HG03460 (cell line): ENCODE measurements at regions not wholly inside any gene's neighbourhood (a gene's known extent, or its start where the extent isn't known, plus 50 kb on each side); places are given as distances from the start of the nearest gene placed in this dataset.
"Not testable (repeated sequence)": the region's sequence is repeated elsewhere in the genome, so short reads cannot be mapped to it uniquely, and the experiment has no call there.

Experiments
- ATAC-seq: cut with Tn5 transposase; IDR thresholded peaks from one replicate; pipeline ENCODE4 v1.9.1; 2021; ENCODE audit not compliant: unreplicated experiment

DNA sequence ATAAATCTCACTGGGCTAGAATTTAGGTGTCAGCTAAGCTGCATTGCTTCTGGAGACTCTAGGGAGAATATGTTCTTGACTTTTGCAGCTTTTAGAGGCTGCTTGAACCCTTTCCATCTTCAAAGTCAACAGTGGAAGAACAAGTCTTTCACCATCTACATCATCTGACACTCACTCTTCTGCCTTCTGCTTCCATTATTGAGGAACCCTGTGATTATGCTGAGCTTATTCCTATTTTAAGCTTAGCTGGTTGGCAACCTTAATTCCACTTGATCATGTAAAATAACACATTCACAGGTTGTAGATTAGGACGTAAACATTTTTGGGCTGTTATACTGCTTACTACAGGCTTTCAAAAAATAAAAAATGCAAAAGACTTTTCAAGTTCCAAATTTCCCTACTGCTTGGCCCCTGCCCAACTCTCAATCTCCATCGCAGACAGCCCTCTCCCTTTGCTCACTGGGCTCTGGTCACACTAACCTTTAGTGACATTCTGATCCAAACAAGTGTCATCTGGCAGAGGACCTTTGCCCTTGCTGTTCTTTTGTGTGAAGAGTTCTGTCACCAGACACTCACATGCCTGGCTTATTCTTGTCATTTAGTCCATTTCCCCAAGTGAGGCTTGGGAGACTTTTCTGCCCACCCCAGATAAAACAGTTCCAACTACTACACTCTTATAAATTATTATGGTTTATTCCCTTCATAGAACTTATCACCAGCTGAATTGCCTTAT, 1056.0 kb downstream of the STIM2 start:
- ATAC-seq = no peak

DNA sequence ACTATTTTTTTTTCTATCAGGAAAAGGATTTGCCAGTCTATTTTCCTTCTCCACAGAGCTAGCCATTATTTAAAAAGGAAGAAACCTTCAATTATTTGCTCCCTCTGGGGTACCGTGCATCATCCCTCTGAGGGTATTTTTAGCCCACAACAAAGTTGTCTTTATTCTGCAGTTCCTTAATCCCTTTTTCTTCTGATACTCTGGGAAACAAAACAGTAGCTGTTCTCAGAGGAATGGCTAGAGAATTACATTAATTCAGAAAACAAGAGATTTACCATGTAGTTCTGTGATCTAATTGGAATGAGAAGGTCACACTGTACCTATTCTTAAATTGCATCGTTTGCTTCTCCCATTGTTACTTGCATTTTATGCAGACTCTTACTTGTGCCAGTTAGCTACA, 1056.7 kb downstream of the STIM2 start:
- no peak for ATAC-seq

DNA sequence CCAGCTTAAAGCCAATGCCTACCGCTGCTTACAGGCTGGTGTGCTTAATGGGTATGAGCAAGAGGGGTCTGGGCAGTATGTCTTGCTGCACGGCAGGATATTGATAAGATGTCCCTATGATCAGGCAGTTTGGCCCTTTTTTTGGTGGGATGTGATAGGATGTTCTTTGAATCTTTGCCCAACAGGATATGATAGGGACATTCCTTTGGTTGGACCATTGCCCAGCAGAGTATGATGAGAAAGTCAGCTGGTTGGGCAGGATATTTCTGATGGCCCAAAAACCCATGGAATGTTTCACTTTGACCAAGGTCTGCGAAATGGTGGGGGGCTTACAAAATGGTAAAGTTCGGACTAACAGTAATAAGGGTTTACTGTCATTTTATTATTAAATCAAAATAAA, 1060.6 kb downstream of the STIM2 start:
- ATAC-seq = no peak

DNA sequence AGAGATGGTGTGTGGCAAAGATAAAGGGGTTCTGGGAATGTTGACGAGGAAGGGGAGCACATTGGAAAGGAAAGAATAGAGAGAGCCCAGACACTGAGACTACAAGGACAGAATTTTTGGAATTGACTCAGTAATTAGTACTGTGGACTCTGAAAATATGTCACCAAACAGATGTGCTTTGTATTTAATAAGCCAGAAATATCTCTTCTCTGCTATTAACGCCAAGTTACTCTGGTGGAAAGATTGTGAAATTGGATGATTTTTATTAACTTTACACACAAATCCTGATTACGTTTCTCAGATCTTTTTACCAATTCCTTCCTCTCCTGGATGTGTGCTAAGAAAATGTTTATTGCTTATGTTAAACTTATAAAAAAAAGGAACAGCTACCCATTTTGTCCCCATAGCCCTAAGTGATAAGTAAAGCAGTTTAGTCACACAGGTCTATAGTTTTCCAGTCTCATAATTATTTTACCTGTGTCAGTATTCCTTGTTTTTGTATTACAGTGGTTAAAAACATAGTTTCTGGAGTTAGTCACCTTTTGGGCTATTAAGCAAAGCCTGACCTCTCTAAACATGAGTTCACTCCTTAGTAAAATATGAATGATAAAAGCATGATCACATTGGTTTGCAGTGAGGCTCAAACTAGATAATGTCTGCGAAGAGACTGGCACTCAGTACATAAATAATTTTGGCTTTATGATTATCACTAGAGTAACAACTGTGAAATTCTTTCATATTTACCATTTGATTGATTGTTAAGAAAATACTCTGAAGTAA, 1068.3 kb downstream of the STIM2 start:
- no peak for ATAC-seq

DNA sequence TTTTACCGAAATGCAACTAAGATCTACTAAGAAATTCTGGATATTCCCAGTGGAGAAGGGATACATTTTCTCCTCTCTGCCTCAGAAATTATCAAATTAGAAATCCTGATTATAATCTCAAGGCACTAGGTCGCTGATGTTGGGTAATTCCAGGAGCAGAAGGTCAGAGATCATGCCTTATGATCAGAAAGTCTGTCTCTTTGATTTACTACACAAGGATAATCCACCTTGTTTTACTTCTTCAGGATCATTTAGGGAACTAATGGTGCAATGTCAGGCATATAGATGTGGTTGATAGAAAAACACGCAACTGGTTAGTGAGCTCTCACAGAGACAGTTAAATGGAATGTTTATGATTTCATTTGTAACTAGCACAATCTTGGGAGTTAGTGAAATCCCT, 1069.7 kb downstream of the STIM2 start:
- ATAC-seq = no peak

DNA sequence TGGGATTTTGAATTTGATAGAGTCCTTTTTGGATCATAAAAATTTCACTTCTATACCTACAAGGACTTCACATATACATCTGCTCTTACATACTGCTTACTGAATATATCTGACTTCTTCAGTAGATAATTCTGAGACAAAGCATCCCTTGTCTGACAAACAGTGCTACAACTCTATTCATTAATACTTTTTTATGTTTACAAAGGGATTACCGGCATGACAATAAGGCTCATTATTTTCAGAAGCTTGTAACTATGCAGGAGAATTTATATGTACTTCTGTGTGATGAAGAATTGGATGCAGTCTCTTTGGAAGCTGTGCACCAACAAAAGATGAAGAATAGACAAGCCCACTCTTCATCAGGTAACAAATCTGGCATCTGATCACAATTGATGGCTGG, 1070.3 kb downstream of the STIM2 start:
- ATAC-seq = no peak

DNA sequence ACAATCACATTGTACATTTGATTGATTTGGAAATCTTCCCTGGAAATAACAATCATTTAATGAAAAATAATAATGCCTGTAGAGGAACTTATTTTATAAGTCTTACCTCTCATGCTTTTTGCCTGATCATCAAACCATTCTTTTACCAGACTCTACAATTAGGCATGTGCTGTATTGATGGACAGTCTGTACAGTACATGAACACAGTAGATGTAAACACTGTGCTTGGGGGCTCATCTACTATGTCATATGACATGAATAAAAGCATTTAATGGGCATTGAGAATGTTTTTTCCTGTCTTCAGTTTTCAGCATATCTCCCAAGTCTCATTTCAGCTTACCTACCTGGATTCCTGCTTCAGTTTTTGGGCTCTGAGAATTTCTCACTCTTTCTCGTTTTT, 1070.9 kb downstream of the STIM2 start:
- no peak for ATAC-seq

DNA sequence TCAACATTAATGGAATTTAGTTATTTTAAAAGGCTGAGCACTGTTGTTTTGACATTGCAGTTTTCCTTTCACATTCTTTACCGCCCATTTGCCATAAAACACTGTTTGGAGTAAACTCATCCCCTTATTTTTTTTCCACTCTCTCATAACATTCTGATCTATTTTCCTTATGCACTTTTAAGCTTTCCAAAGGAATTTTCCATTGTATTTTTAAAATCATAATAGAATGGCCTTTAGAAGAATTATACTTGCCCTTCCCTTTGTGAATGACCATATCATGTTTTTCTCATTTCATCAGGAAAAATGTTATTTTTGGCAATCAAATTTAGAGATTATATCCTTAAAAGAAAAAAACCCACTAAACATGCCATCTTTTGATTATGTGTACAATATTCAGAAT, 1074.2 kb downstream of the STIM2 start:
- no peak for ATAC-seq

DNA sequence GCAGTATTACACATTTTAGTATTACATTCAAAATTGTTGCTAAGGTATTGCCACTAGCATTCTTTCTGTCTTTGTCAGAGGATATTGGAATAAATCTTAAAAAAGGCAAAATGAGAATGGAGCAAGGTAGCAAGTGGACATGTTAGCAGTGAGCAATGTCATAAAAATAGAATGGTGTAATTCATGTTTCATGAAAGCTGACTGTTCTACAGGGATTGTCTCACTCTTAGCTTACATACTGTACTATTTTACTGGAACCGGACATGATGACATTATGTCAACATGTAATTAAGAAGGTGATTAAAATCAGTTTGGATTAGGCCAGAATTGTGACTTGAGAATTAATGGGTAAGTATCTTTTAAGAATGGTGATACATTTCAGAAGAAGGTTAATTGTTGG, 1086.2 kb downstream of the STIM2 start:
- ATAC-seq = no peak

DNA sequence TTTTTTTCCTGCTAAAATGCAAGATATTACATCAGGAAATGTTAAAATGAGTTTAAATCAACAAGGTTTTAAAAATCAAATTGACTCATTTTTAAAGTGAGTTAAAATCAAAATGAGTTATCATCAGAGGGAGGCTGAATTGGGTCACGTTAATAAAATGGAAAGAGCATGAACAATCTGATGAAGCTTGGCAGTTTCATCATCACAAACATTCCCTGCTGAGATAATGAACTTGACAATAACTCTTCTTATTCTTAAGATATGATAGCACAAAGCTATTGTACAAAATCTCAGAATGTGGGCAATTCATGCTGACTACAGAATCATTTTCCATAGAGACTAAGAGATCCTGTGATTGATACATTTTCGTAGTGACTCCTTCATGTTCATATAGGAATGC, 1086.7 kb downstream of the STIM2 start:
- no peak for ATAC-seq

DNA sequence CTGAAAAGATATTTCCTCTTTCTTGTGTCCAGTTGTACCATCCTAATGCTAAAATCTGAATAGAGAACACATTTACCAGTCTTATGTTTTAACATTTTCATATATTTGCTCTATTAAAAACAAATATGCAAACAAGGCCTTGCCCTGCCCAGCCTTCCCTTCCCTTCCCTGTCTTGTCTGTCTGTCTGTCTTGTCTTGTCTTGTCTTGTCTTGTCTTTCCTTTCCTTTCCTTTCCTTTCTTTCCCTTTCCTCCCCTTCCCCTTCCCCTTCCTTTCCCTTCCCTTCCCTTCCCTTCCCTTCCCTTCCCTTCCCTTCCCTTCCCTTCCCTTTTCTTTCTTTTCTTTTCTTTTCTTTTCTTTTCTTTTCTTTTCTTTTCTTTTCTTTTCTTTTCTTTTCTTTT, 1103.5 kb downstream of the STIM2 start:
- ATAC-seq = no peak

DNA sequence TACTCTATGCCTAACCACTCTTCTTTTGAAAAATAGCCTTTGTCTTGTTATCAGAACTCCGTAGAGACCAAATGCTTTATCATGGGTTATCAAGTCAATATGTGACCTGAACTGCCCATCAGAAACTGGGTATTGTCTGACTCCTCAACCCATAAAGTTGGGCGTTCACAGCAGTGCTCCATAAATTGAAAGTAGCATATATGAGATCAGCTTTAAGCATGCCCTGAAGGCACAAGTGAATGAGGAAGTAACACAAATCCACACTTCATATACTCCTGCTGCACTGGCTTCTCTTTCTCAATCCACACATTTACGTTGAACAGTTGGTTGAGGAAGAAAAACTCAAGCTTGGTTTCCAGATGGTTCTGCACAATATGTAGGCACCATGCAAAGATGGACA, 1106.0 kb downstream of the STIM2 start:
- ATAC-seq = no peak

DNA sequence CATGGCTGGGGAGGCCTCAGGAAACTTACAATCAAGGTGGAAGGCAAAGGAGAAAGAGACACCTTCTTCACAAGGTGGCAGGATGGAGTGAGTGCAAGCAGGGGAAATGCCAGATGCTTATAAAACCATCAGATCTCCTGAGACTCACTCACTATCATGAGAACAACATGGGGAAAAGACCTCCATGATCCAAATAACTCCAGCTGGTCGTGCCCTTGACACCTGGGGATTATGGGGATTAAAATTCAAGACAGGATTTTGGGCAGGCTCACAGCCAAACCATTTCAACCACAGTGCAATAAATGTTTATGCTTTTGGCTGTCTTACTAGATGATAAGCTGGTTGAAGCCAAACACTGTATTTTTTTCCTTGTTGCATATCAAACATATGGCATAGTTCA, 1112.4 kb downstream of the STIM2 start:
- ATAC-seq = no peak

DNA sequence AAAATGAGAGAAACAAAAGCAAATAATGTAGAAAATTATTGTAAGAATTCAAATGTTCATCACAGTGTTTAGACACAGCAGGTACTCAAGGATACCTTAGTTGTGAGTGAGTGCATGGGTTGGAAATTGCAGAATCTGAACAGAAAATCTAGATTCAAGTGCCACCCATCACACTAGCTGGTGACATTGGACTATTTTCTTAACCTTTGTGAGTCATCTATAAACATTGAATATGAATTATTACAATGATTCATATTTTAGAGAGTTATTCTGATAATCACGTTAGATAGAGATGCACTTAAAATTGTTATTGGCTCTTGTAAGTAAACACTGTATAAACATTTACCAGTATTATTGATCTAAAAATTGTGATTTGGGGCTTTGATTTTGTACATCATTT, 1113.1 kb downstream of the STIM2 start:
- ATAC-seq = no peak

DNA sequence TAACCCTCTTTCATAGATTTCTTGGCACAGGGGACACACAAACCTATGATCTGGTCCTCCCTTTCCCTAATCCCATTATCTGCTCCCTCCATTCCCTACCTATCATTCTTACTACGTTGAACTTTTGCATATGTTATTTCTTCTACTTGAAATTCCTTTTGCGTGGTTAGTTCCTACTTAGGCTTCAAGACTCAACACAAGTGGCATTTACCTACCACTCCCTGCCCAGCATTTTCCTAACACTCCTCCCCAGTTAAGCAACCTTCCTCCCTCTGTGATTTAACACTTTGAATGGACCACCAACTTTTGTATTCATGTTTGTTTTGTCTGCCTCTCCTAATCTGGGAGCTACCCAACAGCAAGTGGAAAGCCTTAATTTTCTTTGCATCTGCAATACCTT, 1113.7 kb downstream of the STIM2 start:
- no peak for ATAC-seq

DNA sequence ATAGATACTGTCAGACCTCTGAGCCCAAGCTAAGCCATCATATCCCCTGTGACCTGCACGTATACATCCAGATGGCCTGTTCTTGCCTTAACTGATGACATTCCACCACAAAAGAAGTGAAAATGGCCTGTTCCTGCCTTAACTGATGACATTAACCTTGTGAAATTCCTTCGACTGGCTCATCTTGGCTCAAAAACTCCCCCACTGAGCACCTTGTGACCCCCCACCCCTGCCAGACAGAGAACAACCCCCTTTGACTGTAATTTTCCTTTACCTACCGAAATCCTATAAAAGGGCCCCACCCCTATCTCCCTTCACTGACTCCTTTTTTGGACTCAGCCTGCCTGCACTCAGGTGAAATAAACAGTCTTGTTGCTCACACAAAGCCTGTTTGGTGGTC, 1114.2 kb downstream of the STIM2 start:
- ATAC-seq = not testable (repeated sequence)

DNA sequence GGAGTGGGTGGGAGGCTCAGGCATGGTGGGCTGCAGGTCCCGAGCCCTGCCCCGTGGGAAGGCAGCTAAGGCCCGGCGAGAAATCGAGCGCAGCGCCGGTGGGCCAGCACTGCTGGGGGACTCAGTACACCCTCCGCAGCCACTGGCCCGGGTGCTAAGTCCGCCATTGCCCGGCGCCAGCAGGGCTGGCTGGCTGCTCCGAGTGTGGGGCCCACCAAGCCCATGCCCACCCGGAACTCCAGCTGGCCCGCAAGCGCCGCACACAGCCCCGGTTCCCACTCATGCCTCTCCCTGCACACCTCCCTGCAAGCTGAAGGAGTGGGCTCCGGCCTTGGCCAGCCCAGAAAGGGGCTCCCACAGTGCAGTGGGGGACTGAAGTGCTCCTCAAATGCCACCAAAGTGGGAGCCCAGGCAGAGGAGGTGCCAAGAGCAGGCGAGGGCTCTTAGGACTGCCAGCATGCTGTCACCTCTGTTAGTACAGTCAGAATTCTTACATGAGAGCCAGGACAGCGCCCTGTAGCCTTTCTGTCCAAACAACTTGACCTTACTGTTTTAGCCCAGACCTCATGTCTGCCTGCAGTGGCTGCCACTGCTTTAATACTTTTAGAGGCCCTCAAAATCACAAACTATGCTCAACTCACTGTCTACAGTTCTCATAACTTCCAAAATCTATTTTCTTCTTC, 1117.9 kb downstream of the STIM2 start:
- not testable (repeated sequence) for ATAC-seq

DNA sequence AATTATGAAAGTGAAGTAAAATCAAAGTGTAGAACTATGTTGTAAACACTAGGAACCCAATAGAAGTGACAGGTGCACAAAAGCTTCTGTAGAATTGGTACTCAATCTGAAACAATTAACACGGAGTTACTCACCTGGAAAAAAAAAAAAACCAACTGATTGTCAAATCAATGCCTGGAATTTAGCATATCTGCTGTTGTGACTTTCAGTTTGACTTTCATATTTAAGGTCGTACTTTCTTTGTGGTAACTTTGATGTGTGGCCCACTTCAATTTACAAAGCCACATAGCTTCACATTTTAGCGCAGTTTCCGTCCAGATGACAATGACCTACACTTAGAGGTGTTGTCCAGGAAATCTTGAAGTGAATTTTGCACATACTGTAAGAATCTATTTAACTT, 1124.9 kb downstream of the STIM2 start:
- ATAC-seq = no peak

DNA sequence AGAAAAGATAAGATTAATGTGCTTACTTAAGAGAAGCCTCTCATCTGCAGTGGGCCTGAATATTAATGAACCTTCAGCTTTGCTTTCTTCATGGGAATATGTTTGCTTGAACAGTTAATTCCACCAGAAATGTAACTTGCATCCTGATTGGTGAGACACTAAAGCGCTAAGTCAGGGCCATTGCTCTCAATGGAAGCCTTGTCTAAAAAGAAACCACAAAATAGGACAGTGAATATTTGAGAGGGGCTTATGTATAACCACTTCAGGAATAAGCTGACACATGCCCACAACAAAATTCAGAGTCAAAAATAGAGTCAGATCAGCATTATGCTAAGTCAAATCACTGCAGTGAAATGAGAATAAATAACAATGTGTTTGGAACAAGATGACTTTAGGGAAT, 1125.8 kb downstream of the STIM2 start:
- ATAC-seq = no peak

DNA sequence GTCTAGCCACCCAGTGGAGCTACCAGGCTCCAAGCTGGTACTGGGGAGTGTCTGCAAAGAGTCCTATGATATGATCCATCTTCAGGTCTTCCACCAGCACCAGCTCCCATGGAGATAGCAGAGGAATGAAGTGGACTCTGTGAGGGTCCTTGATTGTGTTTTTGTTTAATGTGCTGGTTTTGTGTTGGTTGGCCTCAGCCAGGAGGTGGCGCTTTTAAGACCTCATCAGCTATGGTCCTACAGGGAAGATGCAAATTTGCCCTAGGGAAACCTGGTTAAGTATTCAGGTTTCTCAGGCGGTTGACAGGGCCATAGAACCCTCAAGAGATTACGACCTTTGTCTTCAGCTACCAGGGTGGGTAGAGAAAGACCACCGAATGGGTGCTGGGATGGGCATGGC, 1141.1 kb downstream of the STIM2 start:
- ATAC-seq = no peak

DNA sequence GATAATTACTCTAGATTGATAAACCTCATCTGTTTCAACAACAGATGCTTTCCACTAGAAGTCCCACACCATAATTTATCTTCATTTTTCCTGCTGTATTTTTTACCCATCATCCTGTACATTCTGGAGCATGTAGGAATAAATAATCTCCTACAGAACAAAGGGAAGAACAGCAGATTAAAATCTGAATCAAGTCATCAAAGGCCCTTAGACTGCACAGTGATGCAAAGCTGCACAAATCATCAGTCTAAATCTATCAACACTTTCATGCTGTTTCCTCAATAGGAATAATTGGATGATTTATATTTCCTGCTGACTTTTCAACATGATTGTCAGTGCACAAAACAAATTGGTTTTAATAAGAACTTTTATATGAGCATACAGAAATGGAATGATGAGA, 1143.9 kb downstream of the STIM2 start:
- no peak for ATAC-seq

DNA sequence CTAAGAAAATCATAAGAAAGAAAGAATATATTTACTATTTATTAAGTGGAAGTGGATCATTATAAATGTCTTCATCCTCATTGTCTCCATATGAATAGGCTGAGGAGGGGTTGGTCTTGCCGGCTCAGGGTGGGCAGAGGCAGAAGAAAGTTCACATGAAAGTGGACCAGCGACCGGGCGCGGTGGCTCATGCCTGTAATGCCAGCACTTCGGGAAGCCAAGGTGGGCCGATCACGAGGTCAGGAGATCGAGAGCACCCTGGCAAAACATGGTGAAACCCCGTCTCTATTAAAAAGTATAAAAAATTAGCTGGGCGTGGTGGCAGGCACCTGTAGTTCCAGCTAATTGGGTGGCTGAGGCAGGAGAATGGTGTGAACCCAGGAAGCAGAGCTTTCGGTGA, 1145.4 kb downstream of the STIM2 start:
- ATAC-seq = no peak
